K562 (cell line): ENCODE measurements at regions not wholly inside any gene's neighbourhood (a gene's known extent, or its start where the extent isn't known, plus 50 kb on each side); places are given as distances from the start of the nearest gene placed in this dataset.

Experiments
- ATAC-seq: fragments of 200-7000 bp; cut with Tn5 transposase; 3 replicates; pipeline ENCODE4 v1.9.1; 2020; ENCODE audit warnings: moderate library complexity
- BruUV-seq: library from RNA; stranded (reverse); fragments of 400-500 nt; replicated peaks from 2 replicates; lab custom pipeline; 2021; lab: Mats Ljungman, UMichigan
- CTCF ChIA-PET: fragments of 300-600 bp; formaldehyde crosslinking; extraction: SDS; loops from one replicate; lab custom pipeline; 2021; ENCODE audit warnings: low intra/inter-chr PET ratio; lab: Yijun Ruan, JAX
- POLR2A ChIA-PET: fragments of 300-600, 350-650 bp; sonication (Branson Sonifier 250); formaldehyde crosslinking; extraction: SDS; loops from one replicate; lab custom pipeline; 2021; ENCODE audit warnings: antibody characterized with exemption, inconsistent platforms; lab: Yijun Ruan, JAX
- DNase-seq, 4 experiments: peaks; one replicate each; pipeline versions ENCODE4 v3.0.0 to v3.0.0-alpha.2; 2011 to 2018; ENCODE audit warnings: low spot score in 3 of 4, mixed read lengths in 3 of 4; ENCODE audit errors: extremely low read depth in 1 of 4
- FAIRE-seq: peaks from 2 replicates; lab custom pipeline; 2011; peaks lifted over from hg19 to GRCh38; lab: Jason Lieb, UNC
- H2AFZ ChIP-seq: 2 replicates; pipeline ENCODE4 v1.6.0; 2011; ENCODE audit warnings: low read depth, low read length, control low read depth, inconsistent platforms
- H3K27ac ChIP-seq: fragments of 200-600 bp; 3 replicates; pipeline ENCODE4 v1.8.0; 2011; ENCODE audit warnings: low read depth, mild to moderate bottlenecking, control low read depth, inconsistent platforms, low read length, moderate library complexity, mixed read lengths; ENCODE audit errors: extremely low read depth
- H3K27me3 ChIP-seq, 2 experiments: fragments of 300-600 bp in 1 of 2; 2 replicates in 1 of 2; 3 replicates in 1 of 2; pipeline versions ENCODE4 v1.6.0 to v1.8.0; 2011; ENCODE audit warnings: inconsistent platforms in 2 of 2, low read length in 2 of 2, mild to moderate bottlenecking in 1 of 2, mixed read lengths in 1 of 2, moderate library complexity in 1 of 2; ENCODE audit not compliant: control insufficient read depth in 2 of 2, insufficient read depth in 2 of 2
- H3K36me3 ChIP-seq: fragments of 300-600 bp; 3 replicates; pipeline ENCODE4 v1.8.0; 2011; ENCODE audit warnings: mild to moderate bottlenecking, low read length, inconsistent platforms; ENCODE audit not compliant: control insufficient read depth, insufficient read depth
- H3K4me1 ChIP-seq, 2 experiments: fragments of 200-600 bp in 1 of 2; replicated peaks in 1 of 2; 2 replicates in 1 of 2; 3 replicates in 1 of 2; pipeline versions ENCODE4 v1.5.1 to v1.8.0; 2011; ENCODE audit warnings: inconsistent platforms in 2 of 2, low read length in 2 of 2, mild to moderate bottlenecking in 1 of 2, mixed read lengths in 1 of 2, moderate library complexity in 1 of 2; ENCODE audit not compliant: control insufficient read depth in 2 of 2, insufficient read depth in 2 of 2
- H3K4me2 ChIP-seq: 2 replicates; pipeline ENCODE4 v1.6.1; 2011; ENCODE audit warnings: low read length, control low read depth, inconsistent platforms, mixed read lengths; ENCODE audit not compliant: insufficient read depth
- H3K4me3 ChIP-seq: fragments of 200-600 bp; sonication (generic), shearing (Covaris generic); 2 replicates; pipeline ENCODE4 v1.5.1; 2016; ENCODE audit warnings: control low read depth, inconsistent platforms
- H3K79me2 ChIP-seq: fragments of 200-600 bp; 3 replicates; pipeline ENCODE4 v1.8.0; 2011; ENCODE audit warnings: low read length, inconsistent platforms; ENCODE audit not compliant: control insufficient read depth, insufficient read depth
- H3K9ac ChIP-seq, 2 experiments: 2 replicates each; pipeline versions ENCODE4 v1.6.0 to v1.6.1; 2011; ENCODE audit warnings: low read depth in 2 of 2, low read length in 2 of 2, control low read depth in 1 of 2, inconsistent platforms in 1 of 2, mild to moderate bottlenecking in 1 of 2, mixed read lengths in 1 of 2; ENCODE audit not compliant: insufficient read depth in 1 of 2
- H3K9me1 ChIP-seq: one replicate; pipeline ENCODE4 v1.6.0; 2011; ENCODE audit warnings: inconsistent platforms, mild to moderate bottlenecking, low read length, moderate library complexity; ENCODE audit not compliant: control insufficient read depth, insufficient read depth
- H3K9me3 ChIP-seq: replicated peaks from 2 replicates; pipeline ENCODE4 v1.5.1; 2011; ENCODE audit warnings: low read depth, low read length, inconsistent platforms; ENCODE audit not compliant: control insufficient read depth, insufficient read depth
- H4K20me1 ChIP-seq: replicated peaks from 2 replicates; pipeline ENCODE4 v1.6.1; 2011; ENCODE audit warnings: low read length, inconsistent platforms, mixed read lengths; ENCODE audit not compliant: control insufficient read depth, insufficient read depth
- C11orf30 ChIP-seq: fragments of 450-650 bp; IDR thresholded peaks from 2 replicates; pipeline ENCODE4 v1.6.1; 2016; ENCODE audit warnings: low read depth, mild to moderate bottlenecking
- CHCHD3 ChIP-seq: fragments of 250-450 bp; sonication (Bioruptor Pico); IDR thresholded peaks from 2 replicates; pipeline ENCODE4 v2.1.2; 2022; ENCODE audit warnings: mild to moderate bottlenecking
- ELF4 ChIP-seq: fragments of 450-650 bp; formaldehyde crosslinking; IDR thresholded peaks from 2 replicates; pipeline ENCODE4 v1.4.0; 2022; ENCODE audit warnings: missing genetic modification characterization
- FOSL1 ChIP-seq: fragments of 200-800 bp; sonication (Bioruptor generic); conservative IDR thresholded peaks from 2 replicates; pipeline ENCODE4 v1.6.1; 2016; ENCODE audit warnings: missing genetic modification characterization, missing compliant biosample characterization
- FOXJ2 ChIP-seq: fragments of 200-800 bp; sonication (Bioruptor generic); IDR thresholded peaks from 2 replicates; pipeline ENCODE4 v1.6.1; 2016; ENCODE audit warnings: missing genetic modification characterization, missing compliant biosample characterization
- FOXK1 ChIP-seq: sonication (generic); formaldehyde crosslinking; IDR thresholded peaks from 2 replicates; pipeline ENCODE4 v1.8.0; 2022; ENCODE audit warnings: missing genetic modification reagents, mild to moderate bottlenecking, borderline replicate concordance
- HOXB6 ChIP-seq: fragments of 250-450 bp; sonication (Bioruptor Pico); IDR thresholded peaks from 2 replicates; pipeline ENCODE4 v1.5.1; 2022; ENCODE audit warnings: mild to moderate bottlenecking, borderline replicate concordance
- MAFK ChIP-seq: IDR thresholded peaks from 2 replicates; pipeline ENCODE4 v1.6.1; 2011; ENCODE audit warnings: low read length, improper control_type of control experiment
- NEUROD1 ChIP-seq: fragments of 150-350 bp; IDR thresholded peaks from 2 replicates; pipeline ENCODE4 v1.6.1; 2014; ENCODE audit warnings: borderline replicate concordance, low read length, low read depth; ENCODE audit not compliant: partially characterized antibody
- NR2F6 ChIP-seq: fragments of 450-650 bp; formaldehyde crosslinking; IDR thresholded peaks from 2 replicates; pipeline ENCODE4 v1.4.0; 2020; ENCODE audit warnings: mild to moderate bottlenecking
- PTRF ChIP-seq: fragments of 450-650 bp; IDR thresholded peaks from 2 replicates; pipeline ENCODE4 v1.6.1; 2016; ENCODE audit warnings: mild to moderate bottlenecking, missing genetic modification characterization, missing compliant biosample characterization
- SNRNP70 ChIP-seq: fragments of 200-400 bp; formaldehyde crosslinking; optimal IDR thresholded peaks from 2 replicates; pipeline ENCODE3; 2017; ENCODE audit warnings: low read depth, low read length
- SP1 ChIP-seq: sonication (generic); formaldehyde crosslinking; IDR thresholded peaks from 2 replicates; pipeline ENCODE4 v1.8.1; 2022; ENCODE audit warnings: mild to moderate bottlenecking, missing genetic modification reagents
- SREBF2 ChIP-seq: sonication (generic); formaldehyde crosslinking; IDR thresholded peaks from 2 replicates; pipeline ENCODE4 v1.4.0; 2020; ENCODE audit warnings: mild to moderate bottlenecking, missing genetic modification reagents
- STAG1 ChIP-seq: sonication (generic); formaldehyde crosslinking; IDR thresholded peaks from 2 replicates; pipeline ENCODE4 v1.5.0; 2020; ENCODE audit warnings: missing genetic modification reagents, borderline replicate concordance
- TBP ChIP-seq: optimal IDR thresholded peaks from 2 replicates; pipeline ENCODE3; 2011; ENCODE audit warnings: low read depth, low read length, improper control_type of control experiment
- XRCC5 ChIP-seq: fragments of 200-400 bp; formaldehyde crosslinking; IDR thresholded peaks from 2 replicates; pipeline ENCODE4 v1.6.1; 2017; ENCODE audit warnings: low read depth, mild to moderate bottlenecking, low read length
- ZBED1 ChIP-seq: IDR thresholded peaks from 2 replicates; pipeline ENCODE4 v1.6.1; 2014
- ZFP36 ChIP-seq: fragments of 150-350 bp; IDR thresholded peaks from 2 replicates; pipeline ENCODE4 v1.6.1; 2018; ENCODE audit warnings: low read length, low read depth; ENCODE audit not compliant: partially characterized antibody
- ZNF316 ChIP-seq: fragments of 450-650 bp; IDR thresholded peaks from 2 replicates; pipeline ENCODE4 v1.6.1; 2016
- ZNF75A ChIP-seq: fragments of 450-650 bp; formaldehyde crosslinking; IDR thresholded peaks from 2 replicates; pipeline ENCODE4 v1.4.0; 2020; ENCODE audit warnings: mild to moderate bottlenecking
- ZNF76 ChIP-seq: fragments of 250-450 bp; sonication (Bioruptor Pico); IDR thresholded peaks from 2 replicates; pipeline ENCODE4 v1.4.0; 2020; ENCODE audit warnings: mild to moderate bottlenecking, moderate library complexity, borderline replicate concordance
- ZSCAN32 ChIP-seq: fragments of 450-650 bp; formaldehyde crosslinking; IDR thresholded peaks from 2 replicates; pipeline ENCODE4 v1.4.0; 2020; ENCODE audit warnings: mild to moderate bottlenecking, moderate library complexity
- WGBS: fragments of 100-300 bp; shearing (Covaris generic); methylation state at CpG from one replicate; pipeline ENCODE4 v1.1.6; 2016; ENCODE audit warnings: low coverage, mixed read lengths; ENCODE audit not compliant: insufficient coverage; ENCODE audit errors: missing lambda C conversion rate; 5-methylcytosine and 5-hydroxymethylcytosine counted together
- in situ Hi-C: fragments of 300-500 bp; cut with MboI; formaldehyde crosslinking; loops from 4 replicates; pipeline ENCODE4 v1.15.0; 2018; ENCODE audit warnings: inconsistent platforms, mixed read lengths
- intact Hi-C: fragments of 100-400 bp; cut with micrococcal nuclease; formaldehyde crosslinking; loops from 2 replicates; pipeline ENCODE4 v1.14.2; 2022
- TF ChIP-seq, protein P1 (sequence below): sonication (generic); formaldehyde crosslinking; IDR thresholded peaks from 2 replicates; pipeline ENCODE4 v1.8.0; 2023; ENCODE audit warnings: mild to moderate bottlenecking, missing genetic modification reagents
- TF ChIP-seq, protein P2 (sequence below): fragments of 450-650 bp; IDR thresholded peaks from 2 replicates; pipeline ENCODE4 v1.6.1; 2018; ENCODE audit warnings: mild to moderate bottlenecking, low read depth; ENCODE audit not compliant: partially characterized antibody

DNA sequence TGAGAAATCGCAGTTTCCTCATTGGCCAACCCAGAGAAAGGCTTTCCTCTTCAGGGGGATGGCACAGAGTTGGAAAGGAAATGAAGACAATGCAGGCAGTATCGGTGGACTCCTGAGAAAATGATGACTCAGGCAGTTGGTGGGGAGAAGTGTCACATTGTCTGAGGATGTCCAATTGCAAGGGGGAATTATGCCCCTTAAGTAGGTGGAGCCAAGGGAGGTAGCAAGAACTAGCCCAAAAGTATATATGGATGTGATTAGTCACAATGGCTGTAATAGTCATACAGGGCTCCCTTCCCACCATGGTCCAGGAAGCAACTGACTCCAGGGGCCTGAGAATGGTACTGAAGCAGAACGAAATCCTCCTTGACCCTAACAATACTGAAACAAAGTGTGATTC, 58.3 kb upstream of the EGFR start:
- DNase-seq (no peak), FAIRE-seq (no peak), ATAC-seq (no peak)
- Histone ChIP-seq H2AFZ (no peak overlapping the region), H4K20me1 (no peaks in the 10 kb centered on the region), H3K9me1 (no peaks in the 10 kb centered on the region), H3K4me1 (no peaks in the 10 kb centered on the region), H3K27me3 (peaks cover 0 to 6% of the 10 kb centered on the region in 2 experiments; a peak in 2 of 5 replicates), H3K4me3 (no peak overlapping the region), H3K9ac (no peak overlapping the region), H3K9me3 (no peaks in the 10 kb centered on the region), H3K79me2 (no peaks in the 10 kb centered on the region), H3K36me3 (no peaks in the 10 kb centered on the region), H3K4me2 (no peak overlapping the region), H3K27ac (no peak overlapping the region)
- CTCF ChIA-PET = no interaction called here
- POLR2A ChIA-PET = no interaction called here
- BruUV-seq = no TSS peak
- WGBS = 3% methylated on average over 3 of the region's 3 CpGs
- intact Hi-C loops = no loop called here
- in situ Hi-C loops = no loop called here
- TF ChIP-seq ELF4 (CRISPR knock-in tag) = no peak
- TF ChIP-seq NR2F6 (CRISPR knock-in tag) = no peak
- TF ChIP-seq C11orf30 = peak; percentile 65
- no peak for TF ChIP-seq ZSCAN32
- TF ChIP-seq CHCHD3 (CRISPR knock-in tag) = no peak
- TF ChIP-seq ZBED1 = no peak
- TF ChIP-seq, protein P1, sequence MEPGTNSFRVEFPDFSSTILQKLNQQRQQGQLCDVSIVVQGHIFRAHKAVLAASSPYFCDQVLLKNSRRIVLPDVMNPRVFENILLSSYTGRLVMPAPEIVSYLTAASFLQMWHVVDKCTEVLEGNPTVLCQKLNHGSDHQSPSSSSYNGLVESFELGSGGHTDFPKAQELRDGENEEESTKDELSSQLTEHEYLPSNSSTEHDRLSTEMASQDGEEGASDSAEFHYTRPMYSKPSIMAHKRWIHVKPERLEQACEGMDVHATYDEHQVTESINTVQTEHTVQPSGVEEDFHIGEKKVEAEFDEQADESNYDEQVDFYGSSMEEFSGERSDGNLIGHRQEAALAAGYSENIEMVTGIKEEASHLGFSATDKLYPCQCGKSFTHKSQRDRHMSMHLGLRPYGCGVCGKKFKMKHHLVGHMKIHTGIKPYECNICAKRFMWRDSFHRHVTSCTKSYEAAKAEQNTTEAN (CRISPR knock-in tag) = no peak
- TF ChIP-seq TBP = no peak
- no peak for TF ChIP-seq FOXJ2 (tag)
- TF ChIP-seq HOXB6 = no peak
- no peak for TF ChIP-seq SNRNP70
- TF ChIP-seq XRCC5 = no peak
- no peak for TF ChIP-seq SP1 (CRISPR knock-in tag)
- TF ChIP-seq ZFP36 = no peak
- TF ChIP-seq FOSL1 = no peak
- no peak for TF ChIP-seq PTRF (tag)
- TF ChIP-seq STAG1 (CRISPR knock-in tag) = no peak
- TF ChIP-seq ZNF75A (CRISPR knock-in tag) = no peak
- no peak for TF ChIP-seq NEUROD1
- TF ChIP-seq SREBF2 (CRISPR knock-in tag) = no peak
- TF ChIP-seq ZNF316 = peak; percentile 81
- no peak for TF ChIP-seq FOXK1
- TF ChIP-seq, protein P2, sequence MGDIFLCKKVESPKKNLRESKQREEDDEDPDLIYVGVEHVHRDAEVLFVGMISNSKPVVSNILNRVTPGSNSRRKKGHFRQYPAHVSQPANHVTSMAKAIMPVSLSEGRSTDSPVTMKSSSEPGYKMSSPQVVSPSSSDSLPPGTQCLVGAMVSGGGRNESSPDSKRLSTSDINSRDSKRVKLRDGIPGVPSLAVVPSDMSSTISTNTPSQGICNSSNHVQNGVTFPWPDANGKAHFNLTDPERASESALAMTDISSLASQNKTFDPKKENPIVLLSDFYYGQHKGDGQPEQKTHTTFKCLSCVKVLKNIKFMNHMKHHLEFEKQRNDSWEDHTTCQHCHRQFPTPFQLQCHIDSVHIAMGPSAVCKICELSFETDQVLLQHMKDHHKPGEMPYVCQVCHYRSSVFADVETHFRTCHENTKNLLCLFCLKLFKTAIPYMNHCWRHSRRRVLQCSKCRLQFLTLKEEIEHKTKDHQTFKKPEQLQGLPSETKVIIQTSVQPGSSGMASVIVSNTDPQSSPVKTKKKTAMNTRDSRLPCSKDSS = no peak
- TF ChIP-seq MAFK = peak; percentile 24; the same call in 1 of the 2 replicates
- no peak for TF ChIP-seq ZNF76 (CRISPR knock-in tag)
